ENCODE measurements at regions not wholly inside any gene's neighbourhood (a gene's known extent, or its start where the extent isn't known, plus 50 kb on each side); places are given as distances from the start of the nearest gene placed in this dataset.

DNA sequence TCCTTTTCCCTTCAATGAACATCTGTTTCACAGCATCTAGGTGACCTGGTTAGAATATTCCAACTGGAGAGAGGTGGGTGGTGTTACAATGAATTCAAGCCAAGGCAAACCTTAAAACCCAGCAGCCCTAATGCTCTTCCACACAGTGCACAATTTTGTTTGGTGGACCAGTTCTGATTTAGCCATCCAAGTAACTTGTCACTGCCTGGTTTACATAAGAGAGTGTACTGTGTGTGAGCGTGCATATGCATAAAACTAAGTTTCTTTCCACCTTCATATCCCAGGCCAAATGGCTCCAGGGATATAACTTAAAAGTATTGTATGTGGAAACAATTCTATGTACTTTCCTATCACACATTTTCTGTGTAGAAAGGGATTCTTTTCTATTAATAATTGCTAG, 200.4 kb upstream of the FAR2 start:
- no peak for DNase-seq

- DNase-seq = no peak
These were observed 199.9 kb upstream of the FAR2 start for GRCh38 chr12:28949184-28949583.

- DNase-seq = no peak
These were observed 199.0 kb upstream of the FAR2 start for GRCh38 chr12:28950049-28950448.

DNA sequence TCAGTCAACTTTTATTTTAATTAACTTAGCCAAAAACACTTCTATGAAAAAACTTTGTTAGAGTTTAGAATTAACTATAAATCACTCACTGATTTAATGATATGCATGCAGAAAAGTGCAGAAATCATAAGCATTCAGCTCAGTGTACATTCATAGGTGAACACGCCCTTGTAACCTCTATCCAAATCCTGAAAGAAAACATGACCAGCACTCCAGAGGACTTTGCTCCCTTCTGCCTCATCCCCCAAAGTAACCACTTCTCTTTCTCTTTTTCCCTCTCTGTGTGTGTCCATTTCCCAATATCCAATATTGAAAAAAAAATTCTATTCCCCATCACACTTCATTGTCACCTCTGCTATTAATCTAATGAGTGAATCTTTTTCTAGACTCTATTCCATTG, 197.1 kb upstream of the FAR2 start:
- DNase-seq = no peak

DNA sequence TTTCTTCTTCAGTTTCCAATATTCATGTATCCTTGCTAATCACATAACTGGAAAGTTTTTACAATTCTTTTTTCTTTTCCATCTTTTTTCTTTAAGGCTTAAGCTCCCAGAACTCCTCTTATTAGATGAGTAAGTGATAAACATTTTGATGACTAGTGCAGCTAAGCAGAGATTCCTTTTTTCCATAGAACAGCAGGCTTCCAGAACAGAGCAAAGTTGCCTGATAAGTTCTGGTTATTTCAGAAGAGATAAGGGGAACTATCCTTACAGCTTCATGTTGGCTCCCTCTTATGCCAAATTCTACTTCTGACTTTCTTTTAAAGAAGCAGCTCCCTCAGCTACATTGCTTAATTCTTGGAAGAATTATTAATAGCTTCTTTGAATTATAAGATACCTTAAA, 194.7 kb upstream of the FAR2 start:
- DNase-seq = no peak

DNA sequence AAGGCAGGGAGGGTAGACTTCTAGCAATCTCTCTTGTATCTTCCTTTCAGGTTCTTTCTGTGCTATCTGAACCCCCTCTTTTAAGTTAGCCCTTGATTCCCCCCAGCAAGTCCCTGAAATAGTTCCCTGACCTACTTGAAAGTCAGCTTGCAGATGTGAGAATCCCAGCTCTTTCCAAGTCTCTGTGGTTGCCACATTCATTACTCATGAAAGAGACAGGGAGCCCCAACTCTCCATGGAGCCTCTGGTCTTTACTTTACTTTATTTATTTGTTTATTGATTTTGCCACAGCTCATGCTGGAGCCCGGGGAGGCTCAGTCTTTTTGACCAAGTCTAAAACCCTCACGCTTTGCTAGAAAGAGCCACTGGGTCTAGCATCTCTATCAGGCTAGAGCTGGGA, 193.6 kb upstream of the FAR2 start:
- no peak for DNase-seq

DNA sequence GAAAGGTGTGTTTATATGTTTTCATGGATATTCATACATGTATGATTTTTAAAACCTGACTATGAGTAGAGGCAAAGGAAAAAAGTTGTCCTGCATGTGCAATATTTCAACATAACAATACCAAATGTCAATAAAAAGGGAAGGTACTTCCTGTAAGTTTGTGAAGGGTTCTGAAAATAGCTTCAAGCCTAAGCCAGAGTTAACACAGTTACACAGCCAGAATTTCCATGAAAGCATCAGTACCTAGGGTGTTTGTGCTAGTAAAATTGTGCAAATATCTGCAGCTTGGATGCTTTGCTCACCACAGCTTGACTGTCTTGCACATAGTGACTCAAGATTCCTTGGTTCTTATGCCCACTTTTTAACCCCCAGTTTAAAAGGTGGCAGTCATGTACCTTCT, 193.1 kb upstream of the FAR2 start:
- no peak for DNase-seq

GRCh38 chr12:28958553-28959195, 190.4 kb upstream of the FAR2 start:
- DNase-seq = no peak

DNA sequence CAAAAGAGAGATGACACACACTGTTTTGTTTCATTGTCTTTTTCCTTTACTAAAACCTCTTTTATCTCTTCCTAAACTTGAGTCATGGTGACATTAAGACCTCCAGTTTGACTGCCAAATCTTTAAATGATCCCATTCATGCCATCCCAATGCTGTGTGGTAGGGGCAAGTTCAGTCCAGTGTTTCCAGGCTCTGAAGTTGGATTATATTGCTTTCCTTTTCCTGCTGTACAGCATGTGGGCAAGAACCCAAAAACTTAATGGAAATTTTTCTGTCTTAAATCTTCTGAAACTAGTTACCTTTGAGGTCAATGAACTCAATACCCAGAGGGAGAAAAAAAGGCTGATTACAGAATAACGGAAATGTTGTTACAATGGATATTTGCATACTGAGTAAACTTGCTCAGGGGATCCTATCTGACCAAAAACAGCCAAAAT, 187.1 kb upstream of the FAR2 start:
- no peak for DNase-seq

DNA sequence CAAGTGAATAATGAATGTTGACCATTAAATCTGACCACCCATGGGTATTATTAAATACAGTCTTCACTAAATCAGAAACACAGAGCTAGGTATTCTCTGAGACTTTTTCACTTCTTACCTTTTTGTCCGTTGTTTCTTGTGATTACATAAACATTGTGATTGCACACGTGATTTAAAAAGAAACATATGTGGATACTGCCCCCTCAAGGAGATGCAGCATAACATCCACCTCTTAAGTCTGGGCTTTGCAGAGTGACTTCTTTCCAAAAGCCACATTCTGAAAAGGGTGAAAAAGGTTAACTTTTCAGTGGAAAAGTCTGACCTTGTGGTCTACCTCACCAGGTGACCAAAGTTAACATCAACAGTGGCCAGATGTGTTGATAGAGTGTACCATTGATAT, 185.5 kb upstream of the FAR2 start:
- no peak for DNase-seq

- DNase-seq = no peak
These were observed 182.9 kb upstream of the FAR2 start for GRCh38 chr12:28966046-28966780.

DNA sequence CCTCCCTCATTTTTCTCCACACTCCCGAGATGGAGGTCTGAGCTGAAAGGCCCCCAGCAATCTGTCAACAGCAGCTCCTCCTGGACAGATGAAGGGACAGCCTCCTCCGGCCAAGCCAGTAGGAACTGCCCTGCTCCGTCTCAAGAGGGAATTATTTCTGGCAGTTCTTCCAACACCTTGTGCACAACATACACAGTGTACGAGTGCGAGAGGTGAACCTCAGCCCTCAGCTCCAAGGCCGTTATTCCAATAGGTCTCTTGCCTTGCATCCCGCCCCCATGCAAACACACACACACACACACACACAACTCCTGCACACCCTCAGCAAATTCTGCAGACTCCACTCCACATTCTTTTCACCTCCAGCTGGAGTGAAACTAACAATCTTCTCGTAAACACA, 181.7 kb upstream of the FAR2 start:
- no peak for DNase-seq

GRCh38 chr12:28973491-28973890, 175.6 kb upstream of the FAR2 start:
- DNase-seq = no peak

GRCh38 chr12:28974166-28974565, 174.9 kb upstream of the FAR2 start:
- no peak for DNase-seq

DNA sequence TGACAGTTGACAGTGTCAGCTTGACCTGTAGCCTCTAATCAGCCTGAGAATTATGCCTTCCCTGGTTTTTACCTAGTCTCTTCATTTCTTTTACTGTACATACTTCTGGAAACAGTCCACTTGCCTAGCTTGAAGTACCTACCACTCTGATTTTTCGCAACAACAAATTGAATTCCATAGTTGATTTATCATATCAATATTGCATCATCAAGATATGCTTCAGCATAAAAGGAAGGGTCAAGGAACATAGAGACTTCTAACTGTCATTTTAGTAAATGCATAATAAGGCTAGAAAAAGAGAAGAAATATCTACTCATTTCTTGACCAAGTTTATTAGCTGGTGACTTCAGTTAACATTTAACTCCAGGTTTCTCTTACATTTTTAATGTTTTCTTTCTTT, 174.2 kb upstream of the FAR2 start:
- no peak for DNase-seq

DNA sequence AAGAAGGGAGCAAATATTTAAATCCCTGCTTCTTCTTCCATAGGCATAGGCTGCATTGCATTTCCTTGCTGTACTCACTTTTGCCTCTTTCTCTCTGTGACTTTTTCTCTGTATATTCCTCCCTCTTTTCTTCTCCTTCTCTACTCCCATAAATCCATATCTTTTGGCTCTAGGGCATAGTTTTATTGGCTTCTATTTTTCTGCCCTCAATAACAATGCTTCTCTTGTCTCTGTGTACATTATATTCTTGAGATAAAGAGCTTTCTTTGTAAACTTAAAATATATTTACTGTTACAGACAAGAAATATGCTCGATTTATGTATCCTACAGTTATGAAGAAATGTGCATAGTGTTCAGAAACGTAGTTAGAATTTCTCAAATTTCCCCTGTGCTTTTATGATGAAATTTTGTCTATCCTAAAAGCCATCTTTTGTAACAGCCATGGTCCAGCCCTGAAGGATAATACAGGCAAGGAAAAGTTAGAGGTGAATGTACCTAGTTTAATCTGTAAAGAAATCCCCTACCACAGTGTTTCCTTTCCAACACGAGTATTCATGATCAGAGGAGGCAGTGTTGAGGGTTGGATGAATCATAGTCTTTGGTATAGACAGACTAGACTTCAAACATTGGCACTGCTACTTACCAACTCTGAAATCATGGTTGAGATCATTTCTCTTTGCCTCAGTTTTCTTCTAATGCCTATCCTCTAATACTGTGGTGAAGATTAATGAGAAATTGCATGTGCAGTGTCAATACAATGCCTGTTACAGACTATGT, 173.3 kb upstream of the FAR2 start:
- DNase-seq = no peak

DNA sequence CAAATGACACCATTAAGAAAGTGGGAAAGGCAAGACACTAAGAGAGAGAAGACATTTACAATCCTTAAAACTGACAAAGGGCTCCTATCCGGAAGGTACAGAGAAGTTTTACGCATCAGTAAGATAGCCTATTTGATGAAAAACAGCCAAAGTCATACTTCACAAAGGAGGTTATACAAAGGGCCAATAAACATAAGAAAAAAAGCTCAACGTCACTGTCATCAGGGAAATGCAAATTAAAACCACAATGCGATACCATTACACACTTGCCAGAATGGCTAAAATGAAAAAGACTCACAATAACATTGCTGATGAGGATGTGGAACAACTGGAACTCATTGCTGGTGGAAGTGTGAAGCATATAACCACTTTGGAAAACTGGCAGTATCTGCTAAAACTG, 168.6 kb upstream of the FAR2 start:
- no peak for DNase-seq

GRCh38 chr12:28987538-28988324, 161.3 kb upstream of the FAR2 start:
- no peak for DNase-seq

GRCh38 chr12:28988325-28988704, 160.8 kb upstream of the FAR2 start:
- DNase-seq = no peak

DNA sequence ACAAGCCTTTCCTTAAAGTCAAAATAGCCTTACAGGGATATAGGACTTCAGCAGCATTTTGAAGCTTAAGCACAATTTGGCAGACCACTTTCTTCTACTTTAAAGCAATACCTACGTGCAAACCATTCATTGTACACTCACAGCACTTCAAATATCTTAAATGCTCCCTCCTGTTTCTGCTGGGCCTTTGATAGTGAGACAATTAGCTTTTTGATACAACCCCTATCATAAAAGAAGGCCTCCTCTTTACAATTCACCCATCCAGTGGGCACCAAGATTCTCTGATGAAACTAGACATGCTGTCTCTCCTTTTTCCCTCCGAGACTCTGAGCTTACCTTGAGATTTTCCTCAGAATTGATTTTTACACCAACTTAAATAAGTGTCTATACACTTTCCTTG, 157.5 kb upstream of the FAR2 start:
- DNase-seq = no peak

DNA sequence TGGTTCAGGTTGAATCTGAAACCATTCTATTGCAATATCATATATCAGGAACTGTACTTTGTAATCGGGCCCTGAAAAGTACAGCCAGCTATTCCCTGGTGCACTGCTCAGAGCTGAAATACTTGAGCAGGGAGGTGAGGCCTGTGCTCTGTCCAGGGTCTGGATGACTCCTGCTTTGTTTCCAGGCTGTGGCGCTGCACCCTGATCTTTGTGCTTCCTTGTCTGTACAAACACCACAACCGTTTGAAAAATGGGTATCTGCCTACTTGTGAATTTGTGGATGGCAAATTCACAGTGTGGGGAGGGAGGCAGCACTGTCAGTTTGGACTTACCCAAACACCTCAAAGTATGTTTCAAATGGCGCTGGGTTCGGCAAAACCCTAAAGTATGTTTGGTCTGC, 155.4 kb upstream of the FAR2 start:
- no peak for DNase-seq

DNA sequence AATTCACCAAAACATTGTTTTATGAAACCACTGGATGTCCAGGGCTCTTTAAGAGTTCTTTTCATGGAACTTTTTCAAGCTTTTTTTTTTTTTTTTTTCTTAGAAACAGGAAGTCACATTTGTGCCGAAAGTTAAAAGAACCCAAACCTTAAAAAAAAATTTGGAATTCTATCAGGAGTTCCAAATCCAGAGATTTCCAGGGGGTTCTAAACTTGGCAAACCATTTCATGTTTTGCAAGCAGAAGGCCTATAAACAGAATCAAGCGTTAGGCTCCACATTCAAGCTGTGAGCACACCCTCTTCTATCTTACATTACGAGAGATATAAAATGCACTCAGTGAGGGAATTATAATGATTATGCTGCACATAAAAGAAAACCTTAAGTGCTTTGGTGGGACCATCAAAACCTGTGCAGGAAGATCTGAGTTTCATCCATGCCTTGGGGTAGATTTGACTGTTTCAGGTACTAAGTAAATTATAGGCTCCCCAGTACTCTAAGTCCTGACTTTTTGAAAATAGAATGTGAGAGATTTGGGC, 154.8 kb upstream of the FAR2 start:
- DNase-seq = no peak

GRCh38 chr12:28996688-28997087, 152.4 kb upstream of the FAR2 start:
- no peak for DNase-seq

Measured in CD4-positive, alpha-beta T cell treated with Interleukin-10 for 1 hour (primary cell).